Lung microvascular endothelial cell (primary cell): ENCODE measurements at regions not wholly inside any gene's neighbourhood (a gene's known extent, or its start where the extent isn't known, plus 50 kb on each side); places are given as distances from the start of the nearest gene placed in this dataset.

Source experiments
- DNase-seq, 2 donors: peaks; one replicate each; pipeline versions ENCODE4 v3.0.0 to v3.0.0-alpha.2; 2010; ENCODE audit warnings: low read depth in 2 of 2

DNA sequence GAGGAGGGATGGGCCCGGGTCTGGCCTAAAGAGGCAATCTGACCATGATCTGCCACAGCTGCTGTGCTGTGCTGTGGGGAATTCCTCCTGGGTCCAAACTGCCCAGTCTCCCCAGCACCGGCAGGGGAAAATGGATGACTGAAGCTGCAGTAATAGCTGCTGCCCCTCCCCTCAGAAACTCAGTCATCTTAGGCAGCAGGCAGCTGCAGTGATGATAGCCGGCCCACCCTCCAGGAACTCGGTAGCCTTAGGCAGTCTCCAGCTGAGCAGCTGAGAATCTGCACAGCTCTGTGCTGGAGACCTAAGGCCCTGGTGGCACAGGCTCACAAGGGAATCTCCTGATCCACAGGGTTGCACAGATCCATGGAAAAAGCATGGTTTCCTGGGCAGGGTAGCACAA lies 113.4 kb upstream of the USP38 start:
- DNase-seq = no peak

DNA sequence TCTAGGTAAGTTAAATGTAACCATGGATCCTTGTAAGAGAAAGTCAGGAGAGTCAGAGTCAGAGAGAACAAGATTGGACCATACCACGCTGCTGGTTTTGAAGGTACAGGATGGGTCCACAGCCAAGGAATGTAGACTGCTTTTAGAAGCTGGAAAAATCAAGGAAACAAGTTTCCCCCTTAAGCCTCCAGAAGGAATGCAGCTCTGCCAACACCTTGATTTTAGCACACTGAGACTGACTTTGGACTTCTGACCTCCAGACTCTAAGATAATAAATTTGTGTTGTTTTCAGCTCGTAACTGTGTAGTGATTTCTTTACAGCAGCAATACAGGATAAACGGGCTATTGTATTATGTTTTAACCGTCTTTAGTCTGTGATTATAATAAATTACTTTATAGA lies 108.0 kb upstream of the USP38 start:
- DNase-seq = no peak

DNA sequence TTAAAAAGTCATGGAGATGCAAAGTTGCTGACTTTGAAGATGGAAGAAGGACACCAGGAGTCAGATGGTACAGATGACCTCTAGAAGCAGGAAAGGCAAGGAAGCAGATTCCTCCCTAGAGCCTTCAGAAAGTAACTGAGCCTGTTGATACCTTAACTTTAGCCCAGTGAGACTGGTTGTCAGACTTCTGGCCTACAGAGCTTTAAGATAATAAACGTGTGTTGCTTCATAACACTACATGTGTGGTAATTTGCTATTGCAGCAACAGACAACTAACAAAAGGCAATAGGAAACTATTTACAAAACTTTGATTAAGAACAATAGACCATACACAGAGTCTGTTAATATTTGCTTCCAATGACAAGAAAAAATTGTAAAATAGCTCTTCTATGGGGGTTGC lies 102.0 kb upstream of the USP38 start:
- DNase-seq = no peak

DNA sequence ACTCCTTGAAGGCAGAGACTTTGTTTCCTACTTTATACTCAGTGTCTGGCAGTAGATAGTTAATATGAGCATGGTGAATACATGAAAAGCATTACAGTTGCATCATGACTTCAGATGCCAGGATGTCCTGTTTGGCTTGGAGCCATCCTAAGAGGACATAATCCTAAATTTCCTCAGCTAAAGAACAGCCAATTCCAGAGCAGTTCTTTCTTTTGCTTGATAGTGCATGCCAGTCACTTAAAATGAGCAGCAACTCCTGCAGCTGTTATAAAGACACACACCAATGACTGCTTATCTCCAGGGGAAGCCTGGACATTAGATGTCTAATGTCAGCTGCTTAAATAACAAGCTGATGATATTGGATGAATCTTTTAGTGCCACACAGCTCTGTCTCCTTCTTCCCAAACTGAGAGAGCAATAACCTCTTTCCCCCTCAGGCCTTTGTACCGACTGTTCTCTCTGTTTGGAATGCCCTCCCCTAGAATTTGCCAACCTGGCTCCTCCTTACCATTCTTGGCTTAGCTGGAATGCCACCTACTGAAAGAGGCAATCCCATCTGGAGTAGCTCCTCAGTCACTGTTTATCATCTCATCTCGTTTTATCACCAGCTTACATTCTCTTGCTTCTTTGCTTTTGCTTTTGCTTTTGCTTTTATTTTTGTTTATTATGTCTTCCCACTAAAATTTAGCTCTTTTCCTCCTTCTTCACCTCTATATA lies 100.8 kb upstream of the USP38 start:
- DNase-seq = peak in 1 of 2 donors; percentile 19

DNA sequence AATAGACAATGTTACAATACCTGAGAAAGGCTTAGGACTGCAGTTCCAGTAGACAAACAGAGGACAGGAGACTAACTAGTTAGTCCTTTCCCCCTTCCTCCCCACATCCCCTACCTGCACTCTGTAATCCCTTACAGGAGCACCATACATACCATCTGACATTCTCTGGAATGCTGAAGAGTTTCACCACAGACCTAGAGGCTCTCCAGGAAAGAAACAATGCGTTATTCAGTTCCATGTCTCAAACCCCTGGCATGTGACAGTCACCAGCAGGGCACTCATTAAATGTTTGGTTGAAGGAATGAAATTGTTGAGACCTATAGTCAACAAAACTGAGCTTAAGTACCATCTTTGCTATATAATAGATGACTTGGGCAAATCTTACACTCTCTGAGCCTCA lies 100.2 kb upstream of the USP38 start:
- no peak for DNase-seq

DNA sequence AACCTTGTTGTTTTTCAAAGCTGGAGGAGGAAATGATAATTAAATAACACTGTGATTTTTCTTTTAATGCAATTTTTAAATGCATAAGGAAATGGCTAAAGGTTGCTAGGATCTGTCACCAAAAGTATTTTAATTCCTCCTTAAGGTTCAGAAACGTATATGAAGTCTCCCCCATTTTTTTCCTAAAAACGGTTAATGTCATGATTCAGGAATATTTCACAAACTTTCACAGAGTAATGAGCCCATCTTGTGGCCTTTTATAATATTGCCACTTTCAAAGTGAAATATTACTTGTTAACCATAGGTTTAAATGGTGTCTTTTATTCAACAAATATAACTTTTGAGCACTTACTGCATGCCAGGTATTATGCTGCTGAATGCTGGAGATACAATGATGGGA lies 99.5 kb upstream of the USP38 start:
- peak in 1 of 2 donors; percentile 8 for DNase-seq

DNA sequence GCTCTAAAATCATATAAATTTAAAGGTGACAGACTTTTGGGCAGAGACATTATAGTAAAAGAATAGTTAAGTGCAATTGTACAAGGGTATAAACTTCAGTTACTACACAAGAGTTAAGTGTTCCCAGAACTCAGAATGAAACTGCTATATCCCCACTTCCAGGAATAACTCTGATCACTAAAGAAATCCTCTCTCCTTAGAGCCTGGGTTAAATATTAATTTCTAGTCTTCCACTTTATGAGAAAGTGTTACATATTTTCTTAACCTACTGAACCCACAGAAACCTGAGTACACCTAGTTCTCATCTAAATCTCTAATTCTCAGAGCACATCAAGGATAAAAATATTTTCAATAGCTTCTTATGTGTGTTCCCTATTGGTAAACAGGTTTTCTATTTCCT lies 99.1 kb upstream of the USP38 start:
- no peak for DNase-seq

DNA sequence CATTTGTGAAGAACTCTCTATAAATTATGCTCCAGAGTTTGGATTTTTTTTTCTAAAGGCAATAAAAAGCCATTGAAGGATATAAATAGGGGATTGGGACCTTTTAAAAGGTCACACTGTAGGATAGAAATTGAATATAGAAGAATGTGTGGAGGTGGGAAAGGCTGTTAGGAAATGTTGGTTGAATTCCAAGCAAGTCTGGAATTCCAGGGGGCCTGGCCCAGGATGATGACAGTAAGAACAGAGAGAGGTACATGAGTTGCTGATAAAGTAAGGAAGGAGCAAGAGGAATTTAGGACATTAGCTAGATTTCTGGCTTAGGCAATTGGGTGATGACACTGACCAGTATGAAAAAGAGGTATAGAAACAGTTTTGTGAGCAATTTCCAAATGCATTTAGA lies 95.4 kb upstream of the USP38 start:
- DNase-seq = no peak

DNA sequence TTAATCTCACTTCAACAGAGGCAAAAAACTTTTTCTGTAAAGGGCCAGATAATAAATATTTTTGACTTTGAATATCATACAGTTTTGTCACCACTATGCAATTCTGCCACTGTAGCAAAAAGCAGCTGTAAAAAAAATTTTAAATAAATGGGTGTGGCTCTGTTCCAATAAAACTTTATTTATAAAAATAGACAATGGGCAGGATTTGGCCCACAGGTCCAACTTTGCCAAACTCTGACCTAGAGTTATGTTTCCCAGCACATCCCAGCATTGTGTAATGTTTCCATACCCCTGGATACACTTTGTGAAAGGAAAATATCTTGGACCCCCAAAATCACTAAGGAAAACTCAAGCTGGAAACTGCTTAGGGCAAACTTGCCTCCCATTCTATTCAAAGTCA lies 94.9 kb upstream of the USP38 start:
- DNase-seq = no peak

DNA sequence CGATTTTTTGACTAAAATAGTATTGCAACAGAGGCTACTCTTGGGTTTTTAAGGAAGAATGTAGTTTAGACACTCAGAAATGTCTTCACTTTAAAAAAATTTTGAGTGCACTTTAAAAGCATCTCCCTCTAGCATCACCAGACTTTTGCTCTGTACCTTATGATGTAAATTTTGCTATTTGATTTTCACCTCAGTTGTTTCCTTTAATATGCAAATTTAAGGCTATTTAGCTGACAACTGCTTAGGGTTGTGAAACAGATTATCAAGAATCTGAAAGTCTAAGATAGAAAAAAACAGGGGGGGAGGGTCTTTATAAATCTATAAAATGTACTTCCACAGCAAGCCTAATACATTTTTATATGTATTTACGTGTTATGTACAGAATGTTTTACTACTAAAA lies 92.9 kb upstream of the USP38 start:
- DNase-seq = no peak

DNA sequence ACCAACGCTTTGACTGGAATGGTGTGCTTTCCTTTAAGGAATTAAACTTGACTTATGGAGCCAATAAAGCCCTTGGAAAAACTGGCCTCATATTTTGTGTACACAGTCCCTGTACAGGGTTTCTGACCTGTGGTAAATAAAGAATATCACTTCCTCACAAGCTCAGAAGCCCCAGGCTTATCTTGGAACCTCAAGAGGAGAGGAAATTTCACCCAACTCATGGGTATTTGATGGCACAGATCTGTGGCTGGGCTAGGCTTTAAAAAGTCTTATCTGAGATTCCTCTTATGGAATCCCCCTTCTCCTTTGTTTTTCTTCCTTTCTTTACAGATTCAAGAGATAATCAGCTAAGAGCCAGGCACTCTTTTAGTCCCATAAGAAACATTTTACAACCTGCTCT lies 89.3 kb upstream of the USP38 start:
- no peak for DNase-seq

DNA sequence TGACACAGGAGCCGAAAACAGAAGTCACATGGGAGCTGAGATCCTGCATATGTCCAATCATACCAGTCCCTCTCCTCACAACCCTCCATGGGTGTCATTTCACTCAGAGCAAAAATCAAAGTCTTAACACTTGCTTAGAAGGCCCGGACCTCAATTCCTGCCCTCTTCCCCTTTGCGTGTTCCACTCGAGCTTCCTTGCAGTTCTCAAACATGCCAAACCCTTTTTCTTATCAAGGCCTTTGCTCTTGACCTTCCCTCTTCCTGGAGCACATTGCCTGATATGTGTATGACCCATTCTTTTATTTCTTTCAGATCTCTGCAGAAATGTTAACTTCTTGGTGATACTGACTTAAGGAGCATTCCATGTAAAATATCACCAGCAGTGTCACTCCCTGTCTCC lies 87.0 kb upstream of the USP38 start:
- DNase-seq = no peak

DNA sequence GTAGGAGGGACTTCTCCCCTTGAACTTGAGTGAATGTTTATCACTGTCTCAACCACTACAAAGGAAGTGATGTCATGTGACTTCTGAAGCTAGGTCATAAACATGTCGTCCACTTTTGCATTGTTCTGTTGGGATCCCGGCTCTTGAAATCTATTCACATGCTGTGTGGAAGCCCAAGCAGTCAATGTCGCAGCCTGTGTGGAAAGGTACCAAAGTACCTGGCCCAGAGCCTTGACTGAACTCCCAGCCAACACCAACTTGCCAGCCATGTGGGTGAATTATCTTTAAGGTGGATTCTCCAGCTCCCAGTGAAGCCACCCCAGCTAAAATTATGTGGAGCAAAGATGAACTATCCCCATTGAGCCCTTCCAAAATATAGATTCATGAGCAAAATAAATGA lies 85.0 kb upstream of the USP38 start:
- no peak for DNase-seq

DNA sequence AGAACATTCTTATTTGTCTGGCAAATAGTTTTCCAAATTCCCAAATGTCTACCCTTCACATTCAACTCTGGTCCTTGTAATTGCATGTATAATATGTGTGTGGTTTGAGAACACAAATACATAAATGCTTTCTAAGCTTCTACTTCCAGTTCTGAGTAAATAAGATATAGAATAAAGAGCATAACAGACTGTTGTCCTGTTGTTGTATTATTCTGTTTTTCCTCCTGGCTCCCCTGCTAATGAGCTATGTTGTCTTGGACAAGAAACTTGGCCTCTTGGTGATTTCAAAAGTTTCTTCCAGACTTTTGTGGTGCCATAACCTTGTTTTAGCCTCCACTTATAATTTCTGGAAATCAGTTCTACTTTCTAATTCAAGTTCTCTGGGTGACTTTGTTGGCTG lies 75.3 kb upstream of the USP38 start:
- no peak for DNase-seq

DNA sequence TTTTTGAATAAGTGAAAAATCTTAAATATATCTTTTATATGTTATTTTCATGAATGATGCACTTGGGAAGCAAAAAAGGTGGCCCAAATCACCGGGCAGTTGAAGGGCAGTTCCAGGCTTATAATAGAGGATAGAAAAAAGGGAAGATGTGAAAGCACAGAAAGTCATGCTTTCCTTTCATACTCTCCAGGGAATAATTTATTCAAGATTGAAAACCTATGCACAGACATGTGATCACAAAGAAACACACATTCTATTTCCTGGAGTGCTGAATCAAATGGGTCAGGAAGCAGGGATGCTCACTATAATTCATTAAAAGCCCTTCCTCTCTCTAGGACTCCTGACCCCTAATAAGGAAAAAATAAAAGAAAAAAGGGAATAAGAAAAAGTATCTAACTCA lies 66.1 kb upstream of the USP38 start:
- no peak for DNase-seq

DNA sequence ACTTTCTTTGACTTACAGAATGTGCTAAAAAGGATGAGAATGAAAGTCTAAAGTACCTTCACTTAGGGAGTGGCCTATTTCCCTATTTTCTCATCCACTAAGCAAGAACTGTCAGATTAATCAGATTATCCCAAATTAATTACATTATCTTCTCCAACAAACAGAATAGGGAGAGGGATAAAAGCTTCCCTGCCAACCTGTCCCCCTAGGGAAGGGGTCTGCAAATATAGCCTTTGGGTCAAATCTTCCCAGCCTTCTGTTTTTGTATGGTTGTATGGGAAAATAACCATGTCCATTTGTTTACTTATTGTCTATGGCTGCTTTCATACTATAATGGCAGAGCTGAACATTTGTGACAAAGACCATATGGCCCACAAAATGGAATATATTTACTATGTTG lies 57.1 kb upstream of the USP38 start:
- no peak for DNase-seq

DNA sequence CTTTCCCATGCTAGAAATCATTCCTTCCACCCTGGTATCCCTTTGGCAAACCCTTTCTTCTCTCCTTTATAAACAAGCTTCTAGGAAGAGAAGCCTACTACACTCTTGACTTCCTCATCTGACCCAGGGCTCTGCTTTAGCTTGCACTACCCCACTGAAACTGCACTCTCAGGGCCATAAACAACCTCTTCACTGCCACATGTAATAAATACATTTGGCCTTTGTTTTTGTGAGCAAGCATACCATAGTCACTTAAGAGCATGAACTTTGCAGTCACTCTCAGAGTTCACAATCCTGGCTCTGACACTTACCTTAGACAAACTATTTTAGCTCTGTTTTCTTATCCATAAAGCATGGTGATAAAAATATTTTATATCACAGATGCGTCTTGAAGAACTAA lies 50.7 kb upstream of the USP38 start:
- DNase-seq = no peak
